Stimulated activated naive CD8-positive, alpha-beta T cell treated with anti-CD3 and anti-CD28 coated beads, Interleukin-15, amount 100 ng/mL, for 72 hours (primary cell): ENCODE measurements at regions not wholly inside any gene's neighbourhood (a gene's known extent, or its start where the extent isn't known, plus 50 kb on each side); places are given as distances from the start of the nearest gene placed in this dataset.

Experiments
- ATAC-seq: fragments of 150-1000 bp; cut with Tn5 transposase; 2 replicates; pipeline ENCODE4 v1.10.0; 2021; ENCODE audit warnings: mild to moderate bottlenecking, moderate library complexity
- DNase-seq, 2 donors: peaks; one replicate each; pipeline ENCODE4 v3.0.0; 2021 to 2022
- H3K27ac Mint-ChIP-seq, 2 donors: one replicate each; pipeline ENCODE4 v1.8.0; 2022; ENCODE audit warnings: mild to moderate bottlenecking in 2 of 2, mixed read lengths in 2 of 2, moderate library complexity in 2 of 2
- H3K27me3 Mint-ChIP-seq: one replicate; pipeline ENCODE4 v1.8.0; 2022; ENCODE audit warnings: mixed read lengths
- H3K4me1 Mint-ChIP-seq: one replicate; pipeline ENCODE4 v1.8.0; 2022; ENCODE audit warnings: mild to moderate bottlenecking, mixed read lengths
- H3K4me3 Mint-ChIP-seq, 2 donors: one replicate each; pipeline ENCODE4 v1.8.0; 2022; ENCODE audit warnings: mild to moderate bottlenecking in 2 of 2, mixed read lengths in 2 of 2, moderate library complexity in 1 of 2
- H3K9me3 Mint-ChIP-seq, 2 donors: one replicate each; pipeline ENCODE4 v1.8.0; 2022; ENCODE audit warnings: mixed read lengths in 2 of 2

GRCh38 chr14:26863736-26864135, 265.9 kb upstream of the NOVA1 start:
- Mint-ChIP-seq H3K4me3 (no peak overlapping the region), H3K9me3 (peaks cover 7 to 9% of the 10 kb centered on the region in 2 donors), H3K27ac (no peak overlapping the region), H3K4me1 (no peaks in the 10 kb centered on the region), H3K27me3 (no peaks in the 10 kb centered on the region)
- DNase-seq (no peak), ATAC-seq (no peak)

GRCh38 chr14:26866721-26867120, 268.9 kb upstream of the NOVA1 start:
- ATAC-seq (no peak), DNase-seq (no peak)
- Mint-ChIP-seq H3K9me3 (peaks cover 4 to 26% of the 10 kb centered on the region in 2 donors), H3K4me3 (no peak overlapping the region), H3K4me1 (no peaks in the 10 kb centered on the region), H3K27ac (no peak overlapping the region), H3K27me3 (no peaks in the 10 kb centered on the region)

- H3K27ac Mint-ChIP-seq, result no peak overlapping the region
- no peak overlapping the region for H3K4me3 Mint-ChIP-seq
- H3K27me3 Mint-ChIP-seq, result no peaks in the 10 kb centered on the region
- DNase-seq (no peak), ATAC-seq (no peak)
- no peaks in the 10 kb centered on the region for H3K4me1 Mint-ChIP-seq
- peaks cover 4 to 26% of the 10 kb centered on the region in 2 donors for H3K9me3 Mint-ChIP-seq
Measured at GRCh38 chr14:26867171-26867757, 269.4 kb upstream of the NOVA1 start.

GRCh38 chr14:26870096-26870495, 272.3 kb upstream of the NOVA1 start:
- DNase-seq (no peak), ATAC-seq (no peak)
- Mint-ChIP-seq H3K9me3 (peaks cover 10 to 34% of the 10 kb centered on the region in 2 donors), H3K27me3 (no peaks in the 10 kb centered on the region), H3K4me3 (no peak overlapping the region), H3K27ac (no peak overlapping the region), H3K4me1 (no peaks in the 10 kb centered on the region)

GRCh38 chr14:26870722-26871617, 273.1 kb upstream of the NOVA1 start:
- Mint-ChIP-seq H3K4me3 (no peak overlapping the region), H3K4me1 (no peaks in the 10 kb centered on the region), H3K9me3 (peaks cover 10 to 34% of the 10 kb centered on the region in 2 donors), H3K27ac (no peak overlapping the region), H3K27me3 (no peaks in the 10 kb centered on the region)
- DNase-seq (no peak), ATAC-seq (no peak)

GRCh38 chr14:26872515-26873361, 274.9 kb upstream of the NOVA1 start:
- ATAC-seq, result no peak
- no peaks in the 10 kb centered on the region for H3K4me1 Mint-ChIP-seq
- no peak overlapping the region for H3K4me3 Mint-ChIP-seq
- no peak for DNase-seq
- peaks cover 10 to 34% of the 10 kb centered on the region in 2 donors for H3K9me3 Mint-ChIP-seq
- no peaks in the 10 kb centered on the region for H3K27me3 Mint-ChIP-seq
- H3K27ac Mint-ChIP-seq, result no peak overlapping the region

GRCh38 chr14:26873362-26873960, 275.6 kb upstream of the NOVA1 start:
- Mint-ChIP-seq H3K4me3 (no peak overlapping the region), H3K4me1 (no peaks in the 10 kb centered on the region), H3K9me3 (peaks cover 10 to 34% of the 10 kb centered on the region in 2 donors), H3K27me3 (no peaks in the 10 kb centered on the region), H3K27ac (no peak overlapping the region)
- ATAC-seq (no peak), DNase-seq (no peak)

- no peaks in the 10 kb centered on the region for H3K4me1 Mint-ChIP-seq
Measured at GRCh38 chr14:26887847-26888246, 290.0 kb upstream of the NOVA1 start.

GRCh38 chr14:26888592-26888991, 290.8 kb upstream of the NOVA1 start:
- Mint-ChIP-seq H3K9me3 (peaks cover 0 to 26% of the 10 kb centered on the region in 2 donors), H3K27me3 (no peaks in the 10 kb centered on the region), H3K4me1 (no peaks in the 10 kb centered on the region), H3K4me3 (no peak overlapping the region), H3K27ac (no peak overlapping the region)
- ATAC-seq (no peak), DNase-seq (no peak)

More at GRCh38 chr14:26887847-26888246, 290.0 kb upstream of the NOVA1 start:
- Mint-ChIP-seq H3K27me3 (no peaks in the 10 kb centered on the region), H3K27ac (no peak overlapping the region), H3K4me3 (no peak overlapping the region), H3K9me3 (peaks cover 0 to 26% of the 10 kb centered on the region in 2 donors)
- DNase-seq, result no peak
- ATAC-seq, result no peak

- DNase-seq (no peak), ATAC-seq (no peak)
- Mint-ChIP-seq H3K27ac (no peak overlapping the region), H3K4me1 (no peaks in the 10 kb centered on the region), H3K27me3 (no peaks in the 10 kb centered on the region), H3K4me3 (no peak overlapping the region), H3K9me3 (peaks cover 0 to 9% of the 10 kb centered on the region in 2 donors)
Measured at GRCh38 chr14:26896447-26896846, 298.6 kb upstream of the NOVA1 start.

GRCh38 chr14:26897196-26897595, 299.4 kb upstream of the NOVA1 start:
- no peak overlapping the region for H3K27ac Mint-ChIP-seq
- peaks cover 0 to 9% of the 10 kb centered on the region in 2 donors for H3K9me3 Mint-ChIP-seq
- no peaks in the 10 kb centered on the region for H3K27me3 Mint-ChIP-seq
- no peak overlapping the region for H3K4me3 Mint-ChIP-seq
- no peaks in the 10 kb centered on the region for H3K4me1 Mint-ChIP-seq
- DNase-seq (no peak), ATAC-seq (no peak)

- DNase-seq, result no peak
Measured at GRCh38 chr14:26905229-26905628, 307.4 kb upstream of the NOVA1 start.

GRCh38 chr14:26913786-26914185, 316.0 kb upstream of the NOVA1 start:
- H3K9me3 Mint-ChIP-seq, result peaks cover 6 to 11% of the 10 kb centered on the region in 2 donors
- H3K4me3 Mint-ChIP-seq, result no peak overlapping the region
- no peak for DNase-seq
- H3K27ac Mint-ChIP-seq, result no peak overlapping the region
- H3K27me3 Mint-ChIP-seq, result no peaks in the 10 kb centered on the region
- no peaks in the 10 kb centered on the region for H3K4me1 Mint-ChIP-seq
- no peak for ATAC-seq

More at GRCh38 chr14:26905229-26905628, 307.4 kb upstream of the NOVA1 start:
- Mint-ChIP-seq H3K4me1 (no peaks in the 10 kb centered on the region), H3K9me3 (peaks cover 0 to 2% of the 10 kb centered on the region in 2 donors), H3K4me3 (no peak overlapping the region), H3K27ac (no peak overlapping the region), H3K27me3 (no peaks in the 10 kb centered on the region)
- ATAC-seq, result no peak

- H3K4me1 Mint-ChIP-seq, result no peaks in the 10 kb centered on the region
- H3K27me3 Mint-ChIP-seq, result no peaks in the 10 kb centered on the region
- ATAC-seq (no peak), DNase-seq (no peak)
- H3K27ac Mint-ChIP-seq, result no peak overlapping the region
- H3K4me3 Mint-ChIP-seq, result no peak overlapping the region
- peaks cover 12 to 27% of the 10 kb centered on the region in 2 donors for H3K9me3 Mint-ChIP-seq
Measured at GRCh38 chr14:26917086-26917485, 319.3 kb upstream of the NOVA1 start.

GRCh38 chr14:26925876-26926584, 328.2 kb upstream of the NOVA1 start:
- Mint-ChIP-seq H3K27ac (no peak overlapping the region), H3K27me3 (no peaks in the 10 kb centered on the region), H3K4me3 (no peak overlapping the region), H3K4me1 (no peaks in the 10 kb centered on the region), H3K9me3 (peaks cover 4 to 11% of the 10 kb centered on the region in 2 donors)
- DNase-seq (no peak), ATAC-seq (no peak)
